Glomerular endothelial cell (primary cell): ENCODE measurements at regions not wholly inside any gene's neighbourhood (a gene's known extent, or its start where the extent isn't known, plus 50 kb on each side); places are given as distances from the start of the nearest gene placed in this dataset.

Experiments used
- DNase-seq: peaks from one replicate; pipeline ENCODE4 v3.0.0-alpha.2; 2011; ENCODE audit warnings: low read depth, low spot score; ENCODE audit errors: extremely low read depth

- DNase-seq, result no peak
Observed at GRCh38 chr6:169165561-169166300, 87.9 kb downstream of the THBS2 start.

GRCh38 chr6:169164986-169165385, 88.7 kb downstream of the THBS2 start:
- no peak for DNase-seq

- no peak for DNase-seq
Observed at GRCh38 chr6:169164451-169164850, 89.2 kb downstream of the THBS2 start.

GRCh38 chr6:169163411-169163901, 90.2 kb downstream of the THBS2 start:
- DNase-seq, result no peak

GRCh38 chr6:169162752-169163407, 90.8 kb downstream of the THBS2 start:
- peak; percentile 23 for DNase-seq

GRCh38 chr6:169162249-169162648, 91.4 kb downstream of the THBS2 start:
- DNase-seq, result no peak

GRCh38 chr6:169161572-169162167, 92.0 kb downstream of the THBS2 start:
- no peak for DNase-seq

GRCh38 chr6:169160855-169161560, 92.6 kb downstream of the THBS2 start:
- DNase-seq, result no peak

GRCh38 chr6:169160091-169160854, 93.4 kb downstream of the THBS2 start:
- no peak for DNase-seq

- DNase-seq, result no peak
Observed at GRCh38 chr6:169159331-169159730, 94.3 kb downstream of the THBS2 start.

GRCh38 chr6:169158691-169159090, 95.0 kb downstream of the THBS2 start:
- DNase-seq, result no peak

- no peak for DNase-seq
Observed at GRCh38 chr6:169158174-169158573, 95.5 kb downstream of the THBS2 start.

GRCh38 chr6:169157197-169158148, 96.2 kb downstream of the THBS2 start:
- no peak for DNase-seq

- no peak for DNase-seq
Observed at GRCh38 chr6:169156793-169157147, 96.9 kb downstream of the THBS2 start.

GRCh38 chr6:169156108-169156792, 97.4 kb downstream of the THBS2 start:
- no peak for DNase-seq

GRCh38 chr6:169155481-169155880, 98.2 kb downstream of the THBS2 start:
- DNase-seq, result no peak

- no peak for DNase-seq
Observed at GRCh38 chr6:169153401-169153800, 100.2 kb downstream of the THBS2 start.

GRCh38 chr6:169146521-169146920, 107.1 kb downstream of the THBS2 start:
- DNase-seq, result no peak

GRCh38 chr6:169145991-169146501, 107.6 kb downstream of the THBS2 start:
- no peak for DNase-seq
